Gastrocnemius medialis (tissue), 4 donors: ENCODE measurements at regions not wholly inside any gene's neighbourhood (a gene's known extent, or its start where the extent isn't known, plus 50 kb on each side); places are given as distances from the start of the nearest gene placed in this dataset.

Source experiments
- POLR2A ChIP-seq, 2 donors: fragments of 450-650 bp; IDR thresholded peaks; one replicate each; pipeline ENCODE4 v1.6.1; 2017; ENCODE audit warnings: antibody characterized with exemption in 2 of 2, mild to moderate bottlenecking in 2 of 2, moderate library complexity in 2 of 2
- TF ChIP-seq, protein P1 (sequence below), 5 experiments: fragments of 450-650 bp in 3 of 5; fragments of 200-600 bp in 2 of 5; sonication (generic) in 2 of 5; IDR thresholded peaks in 4 of 5; conservative IDR thresholded peaks in 1 of 5; 1 replicate in 4 of 5; 2 replicates in 1 of 5; pipeline ENCODE4 v1.5.1; 2016 to 2019; ENCODE audit warnings: antibody characterized with exemption in 5 of 5, mild to moderate bottlenecking in 3 of 5, moderate library complexity in 3 of 5

GRCh38 chr22:48306284-48306683, 1521.4 kb downstream of the BRD1 start:
- TF ChIP-seq, protein P1, sequence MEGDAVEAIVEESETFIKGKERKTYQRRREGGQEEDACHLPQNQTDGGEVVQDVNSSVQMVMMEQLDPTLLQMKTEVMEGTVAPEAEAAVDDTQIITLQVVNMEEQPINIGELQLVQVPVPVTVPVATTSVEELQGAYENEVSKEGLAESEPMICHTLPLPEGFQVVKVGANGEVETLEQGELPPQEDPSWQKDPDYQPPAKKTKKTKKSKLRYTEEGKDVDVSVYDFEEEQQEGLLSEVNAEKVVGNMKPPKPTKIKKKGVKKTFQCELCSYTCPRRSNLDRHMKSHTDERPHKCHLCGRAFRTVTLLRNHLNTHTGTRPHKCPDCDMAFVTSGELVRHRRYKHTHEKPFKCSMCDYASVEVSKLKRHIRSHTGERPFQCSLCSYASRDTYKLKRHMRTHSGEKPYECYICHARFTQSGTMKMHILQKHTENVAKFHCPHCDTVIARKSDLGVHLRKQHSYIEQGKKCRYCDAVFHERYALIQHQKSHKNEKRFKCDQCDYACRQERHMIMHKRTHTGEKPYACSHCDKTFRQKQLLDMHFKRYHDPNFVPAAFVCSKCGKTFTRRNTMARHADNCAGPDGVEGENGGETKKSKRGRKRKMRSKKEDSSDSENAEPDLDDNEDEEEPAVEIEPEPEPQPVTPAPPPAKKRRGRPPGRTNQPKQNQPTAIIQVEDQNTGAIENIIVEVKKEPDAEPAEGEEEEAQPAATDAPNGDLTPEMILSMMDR (IDR thresholded peaks at IDR 0.05 in 4 of 5, conservative IDR thresholded peaks at IDR 0.05 in 1 of 5) = no peak
- no peak for TF ChIP-seq POLR2A (IDR thresholded peaks at IDR 0.05)
